IMR-90 (cell line): ENCODE measurements at regions not wholly inside any gene's neighbourhood (a gene's known extent, or its start where the extent isn't known, plus 50 kb on each side); places are given as distances from the start of the nearest gene placed in this dataset.

Experiments
- ATAC-seq: fragments of 200-7000 bp; cut with Tn5 transposase; 2 replicates; pipeline ENCODE4 v1.9.1; 2020; ENCODE audit warnings: low read depth, mild to moderate bottlenecking, moderate library complexity
- BruUV-seq: library from RNA; stranded (reverse); fragments of 400-500 nt; replicated peaks from 2 replicates; lab custom pipeline; 2021; lab: Mats Ljungman, UMichigan
- CTCF ChIA-PET: fragments of 300-600 bp; formaldehyde crosslinking; extraction: SDS; loops from one replicate; lab custom pipeline; 2021; ENCODE audit warnings: antibody characterized with exemption; lab: Yijun Ruan, JAX
- POLR2A ChIA-PET: fragments of 300-600 bp; sonication (Branson Sonifier 250); formaldehyde crosslinking; loops from one replicate; lab custom pipeline; 2022; ENCODE audit warnings: antibody characterized with exemption; ENCODE audit not compliant: unreplicated experiment; lab: Charles Lee
- DNase-seq: peaks from one replicate; pipeline ENCODE4 v3.0.0; 2013
- H2AFZ ChIP-seq: replicated peaks from 2 replicates; pipeline ENCODE3; 2013; ENCODE audit warnings: low read length, mild to moderate bottlenecking; ENCODE audit not compliant: poor library complexity
- H2AK5ac ChIP-seq: 2 replicates; pipeline ENCODE4 v1.6.1; 2013; ENCODE audit warnings: low read depth, low read length, inconsistent platforms
- H2AK9ac ChIP-seq: replicated peaks from 2 replicates; pipeline ENCODE3; 2013; ENCODE audit warnings: mild to moderate bottlenecking, low read depth, low read length, moderate library complexity; ENCODE audit not compliant: poor library complexity
- H2BK120ac ChIP-seq: 2 replicates; pipeline ENCODE4 v1.6.1; 2013; ENCODE audit warnings: low read depth, low read length, inconsistent platforms
- H2BK15ac ChIP-seq: 3 replicates; pipeline ENCODE4 v1.6.1; 2013; ENCODE audit warnings: low read depth, low read length, inconsistent platforms
- H2BK20ac ChIP-seq: 2 replicates; pipeline ENCODE4 v1.6.1; 2013; ENCODE audit warnings: low read depth, mild to moderate bottlenecking, inconsistent platforms, low read length, moderate library complexity
- H2BK5ac ChIP-seq: 2 replicates; pipeline ENCODE4 v1.6.1; 2013; ENCODE audit warnings: mild to moderate bottlenecking, low read depth, low read length, inconsistent platforms; ENCODE audit not compliant: poor library complexity, severe bottlenecking
- H3K14ac ChIP-seq: replicated peaks from 2 replicates; pipeline ENCODE4 v1.6.1; 2013; ENCODE audit warnings: low read depth, low read length, inconsistent platforms
- H3K18ac ChIP-seq: 2 replicates; pipeline ENCODE4 v1.6.1; 2013; ENCODE audit warnings: low read depth, low read length, control low read depth
- H3K23ac ChIP-seq: 2 replicates; pipeline ENCODE4 v1.6.1; 2013; ENCODE audit warnings: low read depth, low read length, inconsistent platforms
- H3K27ac ChIP-seq: 2 replicates; pipeline ENCODE4 v1.5.1; 2013; ENCODE audit warnings: mild to moderate bottlenecking, control low read depth, low read length; ENCODE audit not compliant: insufficient read depth
- H3K27me3 ChIP-seq: 2 replicates; pipeline ENCODE4 v1.6.1; 2013; ENCODE audit warnings: low read length; ENCODE audit not compliant: control insufficient read depth, insufficient read depth
- H3K36me3 ChIP-seq: 2 replicates; pipeline ENCODE4 v1.6.1; 2013; ENCODE audit warnings: low read length, mixed read lengths; ENCODE audit not compliant: control insufficient read depth, insufficient read depth
- H3K4ac ChIP-seq: 2 replicates; pipeline ENCODE4 v1.6.1; 2013; ENCODE audit warnings: low read depth, low read length, inconsistent platforms
- H3K4me1 ChIP-seq: 2 replicates; pipeline ENCODE4 v1.6.1; 2013; ENCODE audit warnings: low read length, mixed read lengths; ENCODE audit not compliant: control insufficient read depth, insufficient read depth
- H3K4me2 ChIP-seq: 2 replicates; pipeline ENCODE4 v1.6.1; 2013; ENCODE audit warnings: low read depth, mild to moderate bottlenecking, control low read depth, low read length, moderate library complexity
- H3K4me3 ChIP-seq: 2 replicates; pipeline ENCODE4 v1.5.1; 2013; ENCODE audit warnings: low read depth, mild to moderate bottlenecking, control low read depth, low read length, moderate library complexity; ENCODE audit not compliant: insufficient read depth
- H3K56ac ChIP-seq: 2 replicates; pipeline ENCODE4 v1.6.1; 2013; ENCODE audit warnings: low read length, inconsistent platforms; ENCODE audit not compliant: insufficient read depth; ENCODE audit errors: extremely low read depth
- H3K79me1 ChIP-seq, 2 experiments: 2 replicates each; pipeline ENCODE4 v1.6.1; 2013; ENCODE audit warnings: low read length in 2 of 2, inconsistent platforms in 1 of 2, low read depth in 1 of 2
- H3K9ac ChIP-seq: 2 replicates; pipeline ENCODE4 v1.6.1; 2013; ENCODE audit warnings: low read depth, low read length, control low read depth
- H3K9me1 ChIP-seq: 2 replicates; pipeline ENCODE4 v1.6.1; 2013; ENCODE audit warnings: low read length, inconsistent platforms; ENCODE audit not compliant: insufficient read depth
- H3K9me3 ChIP-seq: 2 replicates; pipeline ENCODE4 v1.6.1; 2013; ENCODE audit warnings: low read length; ENCODE audit not compliant: control insufficient read depth, insufficient read depth
- H4K20me1 ChIP-seq: 2 replicates; pipeline ENCODE4 v1.6.1; 2013; ENCODE audit warnings: low read length, inconsistent platforms; ENCODE audit not compliant: insufficient read depth
- H4K5ac ChIP-seq: 2 replicates; pipeline ENCODE4 v1.6.1; 2013; ENCODE audit warnings: mild to moderate bottlenecking, low read depth, low read length, control low read depth
- H4K8ac ChIP-seq, 2 experiments: 2 replicates each; pipeline ENCODE4 v1.6.1; 2013; ENCODE audit warnings: low read depth in 2 of 2, low read length in 2 of 2, control low read depth in 1 of 2, inconsistent platforms in 1 of 2
- H4K91ac ChIP-seq: 2 replicates; pipeline ENCODE4 v1.6.1; 2013; ENCODE audit warnings: low read depth, low read length, inconsistent platforms; ENCODE audit not compliant: insufficient read depth
- CEBPB ChIP-seq: IDR thresholded peaks from 2 replicates; pipeline ENCODE4 v1.6.1; 2012; ENCODE audit warnings: low read depth, low read length, improper control_type of control experiment
- CTCF ChIP-seq: conservative IDR thresholded peaks from 2 replicates; pipeline ENCODE4 v1.5.1; 2012; ENCODE audit warnings: mild to moderate bottlenecking, low read depth, low read length, improper control_type of control experiment
- ELK1 ChIP-seq: fragments of 150-350 bp; IDR thresholded peaks from 2 replicates; pipeline ENCODE4 v1.6.1; 2016; ENCODE audit warnings: low read depth, mild to moderate bottlenecking, low read length, moderate library complexity, borderline replicate concordance
- MAZ ChIP-seq: IDR thresholded peaks from 2 replicates; pipeline ENCODE4 v1.6.1; 2012; ENCODE audit warnings: low read depth, mild to moderate bottlenecking, low read length, improper control_type of control experiment, moderate library complexity, borderline replicate concordance
- MXI1 ChIP-seq: IDR thresholded peaks from 2 replicates; pipeline ENCODE4 v1.6.1; 2012; ENCODE audit warnings: low read depth, mild to moderate bottlenecking, low read length, moderate library complexity, borderline replicate concordance
- NFE2L2 ChIP-seq: fragments of 150-350 bp; IDR thresholded peaks from 2 replicates; pipeline ENCODE4 v1.6.1; 2016; ENCODE audit warnings: low read depth, mild to moderate bottlenecking, low read length
- RAD21 ChIP-seq: IDR thresholded peaks from 2 replicates; pipeline ENCODE4 v1.6.1; 2012; ENCODE audit warnings: low read length, improper control_type of control experiment
- SMC3 ChIP-seq: fragments of 150-350 bp; IDR thresholded peaks from 2 replicates; pipeline ENCODE4 v1.6.1; 2016; ENCODE audit warnings: low read depth, mild to moderate bottlenecking, antibody characterized with exemption, low read length, moderate library complexity
- USF2 ChIP-seq: fragments of 150-350 bp; IDR thresholded peaks from 2 replicates; pipeline ENCODE4 v1.6.1; 2017; ENCODE audit warnings: mild to moderate bottlenecking, antibody characterized with exemption, low read length, low read depth
- WGBS, 2 experiments: methylation state at CpG; one replicate each; pipeline versions ENCODE4 v1.1.5 to v1.1.7; 2013; ENCODE audit warnings: missing lambda C conversion rate in 2 of 2; ENCODE audit not compliant: insufficient read length in 1 of 2; ENCODE audit errors: extremely low coverage in 2 of 2; 5-methylcytosine and 5-hydroxymethylcytosine counted together
- dilution Hi-C: fragments of 300-500 bp; cut with HindIII; formaldehyde crosslinking; loops from one replicate; pipeline ENCODE4 v1.14.3; 2018; ENCODE audit warnings: low sequenced_read_pairs; ENCODE audit not compliant: unreplicated experiment
- in situ Hi-C: fragments of 300-500 bp; cut with MboI; formaldehyde crosslinking; loops from 3 replicates; pipeline ENCODE4 v1.14.3; 2019; ENCODE audit warnings: low sequenced_read_pairs, inconsistent platforms, mixed read lengths
- intact Hi-C: fragments of 100-400 bp; cut with micrococcal nuclease; formaldehyde crosslinking; loops from 2 replicates; pipeline ENCODE4 v1.10.0; 2022

- no TSS peak for BruUV-seq
- Histone ChIP-seq H2BK120ac (no peak overlapping the region), H2BK20ac (no peak overlapping the region), H3K9me3 (peaks cover 3% of the 10 kb centered on the region), H3K4ac (no peak overlapping the region), H4K5ac (no peak overlapping the region), H3K23ac (no peak overlapping the region), H3K4me1 (no peaks in the 10 kb centered on the region), H3K9ac (no peak overlapping the region), H3K36me3 (no peaks in the 10 kb centered on the region), H3K4me2 (no peak overlapping the region), H2AFZ (no peak overlapping the region), H2BK15ac (no peak overlapping the region), H3K56ac (no peak overlapping the region), H3K4me3 (no peak overlapping the region), H4K91ac (no peak overlapping the region), H3K79me1 (no peaks in the 10 kb centered on the region), H2AK9ac (no peak overlapping the region), H3K9me1 (no peaks in the 10 kb centered on the region), H3K27ac (no peak overlapping the region), H3K27me3 (no peaks in the 10 kb centered on the region), H3K14ac (no peak overlapping the region), H4K20me1 (no peaks in the 10 kb centered on the region), H3K18ac (no peak overlapping the region), H4K8ac (no peak overlapping the region), H2BK5ac (no peak overlapping the region), H2AK5ac (no peak overlapping the region)
- intact Hi-C loops: no loop called here
- TF ChIP-seq ELK1 (no peak), CEBPB (no peak), SMC3 (no peak), MAZ (no peak), RAD21 (no peak), USF2 (no peak), NFE2L2 (no peak), MXI1 (no peak), CTCF (no peak)
- no CpG with 5 or more reads among the region's 1 CpG for WGBS, 2 experiments
- ATAC-seq (no peak), DNase-seq (no peak)
- CTCF ChIA-PET: no interaction called here
- in situ Hi-C loops: no loop called here
- POLR2A ChIA-PET: no interaction called here
- dilution Hi-C loops: no loop called here
These were observed 658.9 kb upstream of the FSHR start for GRCh38 chr2:49813208-49813607.
